H1 (cell line): ENCODE measurements at regions not wholly inside any gene's neighbourhood (a gene's known extent, or its start where the extent isn't known, plus 50 kb on each side); places are given as distances from the start of the nearest gene placed in this dataset.

ENCODE experiments used
- EP300 ChIP-seq, 2 experiments: IDR thresholded peaks; 1 replicate in 1 of 2; 2 replicates in 1 of 2; pipeline ENCODE4 v1.6.1; 2011 to 2012; ENCODE audit warnings: low read depth in 2 of 2, low read length in 2 of 2, mild to moderate bottlenecking in 2 of 2, borderline replicate concordance in 1 of 2, inconsistent platforms in 1 of 2, moderate library complexity in 1 of 2
- JUND ChIP-seq: IDR thresholded peaks from 2 replicates; pipeline ENCODE4 v1.6.1; 2011; ENCODE audit warnings: mild to moderate bottlenecking, improper control_type of control experiment, low read length
- SIN3A ChIP-seq, 2 experiments: IDR thresholded peaks in 1 of 2; conservative IDR thresholded peaks in 1 of 2; 2 replicates each; pipeline ENCODE4 v1.6.1; 2011 to 2012; ENCODE audit warnings: low read length in 2 of 2, improper control_type of control experiment in 1 of 2, low read depth in 1 of 2, mild to moderate bottlenecking in 1 of 2
- TAF1 ChIP-seq: IDR thresholded peaks from 2 replicates; pipeline ENCODE4 v1.6.1; 2011; ENCODE audit warnings: mild to moderate bottlenecking, low read depth, low read length

GRCh38 chr14:84436528-84436927 lies 1093.4 kb upstream of the FLRT2 start:
- TF ChIP-seq JUND = no peak
- TF ChIP-seq EP300 (IDR thresholded peaks at IDR 0.05; ENCODE audit: borderline replicate concordance in 1 of 2, low read depth in 2 of 2, low read length in 2 of 2) = no peak
- no peak for TF ChIP-seq SIN3A (conservative IDR thresholded peaks at IDR 0.05 in 1 of 2, IDR thresholded peaks at IDR 0.05 in 1 of 2; ENCODE audit: low read depth in 1 of 2, low read length in 2 of 2)
- TF ChIP-seq TAF1 = no peak
